GM23338 (cell line): ENCODE measurements at regions not wholly inside any gene's neighbourhood (a gene's known extent, or its start where the extent isn't known, plus 50 kb on each side); places are given as distances from the start of the nearest gene placed in this dataset.

ENCODE experiments used
- CREB1 ChIP-seq: fragments of 250-450 bp; sonication (Bioruptor Pico); IDR thresholded peaks from 2 replicates; pipeline ENCODE4 v1.5.0; 2020; ENCODE audit warnings: low read depth, mild to moderate bottlenecking, moderate library complexity
- EZH2phosphoT487 ChIP-seq: fragments of 200-600 bp; sonication (generic); IDR thresholded peaks from one replicate; pipeline ENCODE4 v1.8.1; 2018; ENCODE audit warnings: antibody characterized with exemption; ENCODE audit not compliant: unreplicated experiment
- POLR2AphosphoS5 ChIP-seq: IDR thresholded peaks from 2 replicates; pipeline ENCODE4 v1.6.1; 2016; ENCODE audit warnings: antibody characterized with exemption, low read depth
- STAT1 ChIP-seq: IDR thresholded peaks from one replicate; pipeline ENCODE4 v1.6.1; 2016; ENCODE audit warnings: antibody characterized with exemption; ENCODE audit not compliant: unreplicated experiment
- TF ChIP-seq, protein P1 (sequence below), 2 experiments: fragments of 200-600 bp in 1 of 2; sonication (generic) in 1 of 2; conservative IDR thresholded peaks; 2 replicates each; pipeline versions ENCODE4 v1.5.1 to v1.6.1; 2016 to 2017; ENCODE audit warnings: antibody characterized with exemption in 2 of 2, low read depth in 2 of 2, mild to moderate bottlenecking in 2 of 2, moderate library complexity in 1 of 2
- TF ChIP-seq, protein P2 (sequence below): IDR thresholded peaks from one replicate; pipeline ENCODE4 v1.6.1; 2018; ENCODE audit warnings: antibody characterized with exemption; ENCODE audit not compliant: unreplicated experiment

DNA sequence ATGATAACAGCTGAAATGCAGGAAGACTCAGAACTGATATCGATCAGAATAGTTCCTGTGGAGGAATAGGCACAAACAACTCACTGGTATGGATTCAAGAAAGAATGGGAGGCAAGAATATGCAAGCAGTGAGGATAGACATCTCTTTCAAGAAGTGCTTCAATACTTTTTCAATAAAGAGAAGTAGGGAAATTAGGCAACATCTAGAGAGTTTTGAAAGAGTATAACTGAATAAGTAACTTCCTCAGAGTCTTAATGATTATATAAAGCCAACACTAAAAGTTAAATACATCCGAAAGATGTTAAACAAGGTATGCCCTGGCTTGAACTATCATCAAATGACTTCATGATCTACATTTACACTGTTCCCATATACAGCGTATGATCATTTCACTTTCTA is 1443.0 kb downstream of the PCDH7 start:
- TF ChIP-seq, protein P1, sequence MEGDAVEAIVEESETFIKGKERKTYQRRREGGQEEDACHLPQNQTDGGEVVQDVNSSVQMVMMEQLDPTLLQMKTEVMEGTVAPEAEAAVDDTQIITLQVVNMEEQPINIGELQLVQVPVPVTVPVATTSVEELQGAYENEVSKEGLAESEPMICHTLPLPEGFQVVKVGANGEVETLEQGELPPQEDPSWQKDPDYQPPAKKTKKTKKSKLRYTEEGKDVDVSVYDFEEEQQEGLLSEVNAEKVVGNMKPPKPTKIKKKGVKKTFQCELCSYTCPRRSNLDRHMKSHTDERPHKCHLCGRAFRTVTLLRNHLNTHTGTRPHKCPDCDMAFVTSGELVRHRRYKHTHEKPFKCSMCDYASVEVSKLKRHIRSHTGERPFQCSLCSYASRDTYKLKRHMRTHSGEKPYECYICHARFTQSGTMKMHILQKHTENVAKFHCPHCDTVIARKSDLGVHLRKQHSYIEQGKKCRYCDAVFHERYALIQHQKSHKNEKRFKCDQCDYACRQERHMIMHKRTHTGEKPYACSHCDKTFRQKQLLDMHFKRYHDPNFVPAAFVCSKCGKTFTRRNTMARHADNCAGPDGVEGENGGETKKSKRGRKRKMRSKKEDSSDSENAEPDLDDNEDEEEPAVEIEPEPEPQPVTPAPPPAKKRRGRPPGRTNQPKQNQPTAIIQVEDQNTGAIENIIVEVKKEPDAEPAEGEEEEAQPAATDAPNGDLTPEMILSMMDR (conservative IDR thresholded peaks at IDR 0.05; ENCODE audit: low read depth in 2 of 2): no peak
- TF ChIP-seq, protein P2, sequence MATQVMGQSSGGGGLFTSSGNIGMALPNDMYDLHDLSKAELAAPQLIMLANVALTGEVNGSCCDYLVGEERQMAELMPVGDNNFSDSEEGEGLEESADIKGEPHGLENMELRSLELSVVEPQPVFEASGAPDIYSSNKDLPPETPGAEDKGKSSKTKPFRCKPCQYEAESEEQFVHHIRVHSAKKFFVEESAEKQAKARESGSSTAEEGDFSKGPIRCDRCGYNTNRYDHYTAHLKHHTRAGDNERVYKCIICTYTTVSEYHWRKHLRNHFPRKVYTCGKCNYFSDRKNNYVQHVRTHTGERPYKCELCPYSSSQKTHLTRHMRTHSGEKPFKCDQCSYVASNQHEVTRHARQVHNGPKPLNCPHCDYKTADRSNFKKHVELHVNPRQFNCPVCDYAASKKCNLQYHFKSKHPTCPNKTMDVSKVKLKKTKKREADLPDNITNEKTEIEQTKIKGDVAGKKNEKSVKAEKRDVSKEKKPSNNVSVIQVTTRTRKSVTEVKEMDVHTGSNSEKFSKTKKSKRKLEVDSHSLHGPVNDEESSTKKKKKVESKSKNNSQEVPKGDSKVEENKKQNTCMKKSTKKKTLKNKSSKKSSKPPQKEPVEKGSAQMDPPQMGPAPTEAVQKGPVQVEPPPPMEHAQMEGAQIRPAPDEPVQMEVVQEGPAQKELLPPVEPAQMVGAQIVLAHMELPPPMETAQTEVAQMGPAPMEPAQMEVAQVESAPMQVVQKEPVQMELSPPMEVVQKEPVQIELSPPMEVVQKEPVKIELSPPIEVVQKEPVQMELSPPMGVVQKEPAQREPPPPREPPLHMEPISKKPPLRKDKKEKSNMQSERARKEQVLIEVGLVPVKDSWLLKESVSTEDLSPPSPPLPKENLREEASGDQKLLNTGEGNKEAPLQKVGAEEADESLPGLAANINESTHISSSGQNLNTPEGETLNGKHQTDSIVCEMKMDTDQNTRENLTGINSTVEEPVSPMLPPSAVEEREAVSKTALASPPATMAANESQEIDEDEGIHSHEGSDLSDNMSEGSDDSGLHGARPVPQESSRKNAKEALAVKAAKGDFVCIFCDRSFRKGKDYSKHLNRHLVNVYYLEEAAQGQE: no peak
- no peak for TF ChIP-seq POLR2AphosphoS5
- no peak for TF ChIP-seq STAT1
- TF ChIP-seq EZH2phosphoT487: no peak
- TF ChIP-seq CREB1 (CRISPR knock-in tag): no peak
